GM12872 (cell line): ENCODE measurements at regions not wholly inside any gene's neighbourhood (a gene's known extent, or its start where the extent isn't known, plus 50 kb on each side); places are given as distances from the start of the nearest gene placed in this dataset.

ENCODE experiments used
- TF ChIP-seq, protein P1 (sequence below): IDR thresholded peaks from 3 replicates; pipeline ENCODE4 v1.5.1; 2011; ENCODE audit warnings: low read depth, mild to moderate bottlenecking, low read length, moderate library complexity; ENCODE audit not compliant: insufficient read depth

- TF ChIP-seq, protein P1, sequence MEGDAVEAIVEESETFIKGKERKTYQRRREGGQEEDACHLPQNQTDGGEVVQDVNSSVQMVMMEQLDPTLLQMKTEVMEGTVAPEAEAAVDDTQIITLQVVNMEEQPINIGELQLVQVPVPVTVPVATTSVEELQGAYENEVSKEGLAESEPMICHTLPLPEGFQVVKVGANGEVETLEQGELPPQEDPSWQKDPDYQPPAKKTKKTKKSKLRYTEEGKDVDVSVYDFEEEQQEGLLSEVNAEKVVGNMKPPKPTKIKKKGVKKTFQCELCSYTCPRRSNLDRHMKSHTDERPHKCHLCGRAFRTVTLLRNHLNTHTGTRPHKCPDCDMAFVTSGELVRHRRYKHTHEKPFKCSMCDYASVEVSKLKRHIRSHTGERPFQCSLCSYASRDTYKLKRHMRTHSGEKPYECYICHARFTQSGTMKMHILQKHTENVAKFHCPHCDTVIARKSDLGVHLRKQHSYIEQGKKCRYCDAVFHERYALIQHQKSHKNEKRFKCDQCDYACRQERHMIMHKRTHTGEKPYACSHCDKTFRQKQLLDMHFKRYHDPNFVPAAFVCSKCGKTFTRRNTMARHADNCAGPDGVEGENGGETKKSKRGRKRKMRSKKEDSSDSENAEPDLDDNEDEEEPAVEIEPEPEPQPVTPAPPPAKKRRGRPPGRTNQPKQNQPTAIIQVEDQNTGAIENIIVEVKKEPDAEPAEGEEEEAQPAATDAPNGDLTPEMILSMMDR: no peak
These were observed 141.8 kb upstream of the ZRANB2 start for GRCh38 chr1:71222668-71223067.

- TF ChIP-seq, protein P1: no peak
These were observed 129.9 kb upstream of the ZRANB2 start for GRCh38 chr1:71210718-71211117.

DNA sequence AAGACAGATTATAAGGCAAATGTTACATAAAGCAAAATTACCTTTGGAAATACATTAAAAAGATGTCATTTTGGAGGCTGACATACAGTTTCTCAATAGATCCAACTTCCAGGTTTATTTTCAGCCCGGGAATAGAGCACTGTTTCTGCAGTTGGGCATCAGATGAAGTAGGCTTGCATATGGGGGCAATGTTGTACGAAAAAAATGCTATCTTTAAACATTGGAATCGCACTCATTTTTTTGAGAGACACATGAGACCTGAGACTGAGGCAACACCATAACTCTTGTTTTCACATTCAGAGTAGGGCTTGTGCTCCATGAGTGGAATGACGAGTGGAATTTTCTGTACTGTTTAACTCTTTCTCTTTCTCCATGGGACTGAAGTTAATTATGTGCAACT, 122.4 kb upstream of the ZRANB2 start:
- TF ChIP-seq, protein P1: no peak

DNA sequence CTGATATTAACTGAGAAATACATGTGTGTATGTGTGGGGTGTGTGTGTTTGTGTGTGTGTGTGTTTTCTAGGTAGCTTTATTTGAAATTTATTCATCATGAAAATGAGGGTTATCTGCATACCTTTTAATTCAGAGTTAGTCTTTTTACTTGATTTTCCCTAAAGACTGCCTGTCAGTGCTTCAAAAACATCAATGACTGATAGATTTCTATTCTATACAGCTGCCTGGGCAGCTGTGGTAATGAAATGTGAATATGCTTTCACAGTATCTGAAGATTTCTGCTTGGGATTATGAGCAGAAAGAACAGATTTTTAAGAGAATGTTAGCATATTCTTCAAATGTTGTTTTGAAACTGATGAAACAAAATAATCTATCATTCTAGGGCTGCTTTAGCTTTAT, 119.7 kb upstream of the ZRANB2 start:
- TF ChIP-seq, protein P1: no peak

- TF ChIP-seq, protein P1: no peak
These were observed 115.8 kb upstream of the ZRANB2 start for GRCh38 chr1:71196685-71197084.

- TF ChIP-seq, protein P1: no peak
These were observed 112.3 kb upstream of the ZRANB2 start for GRCh38 chr1:71193153-71193552.

DNA sequence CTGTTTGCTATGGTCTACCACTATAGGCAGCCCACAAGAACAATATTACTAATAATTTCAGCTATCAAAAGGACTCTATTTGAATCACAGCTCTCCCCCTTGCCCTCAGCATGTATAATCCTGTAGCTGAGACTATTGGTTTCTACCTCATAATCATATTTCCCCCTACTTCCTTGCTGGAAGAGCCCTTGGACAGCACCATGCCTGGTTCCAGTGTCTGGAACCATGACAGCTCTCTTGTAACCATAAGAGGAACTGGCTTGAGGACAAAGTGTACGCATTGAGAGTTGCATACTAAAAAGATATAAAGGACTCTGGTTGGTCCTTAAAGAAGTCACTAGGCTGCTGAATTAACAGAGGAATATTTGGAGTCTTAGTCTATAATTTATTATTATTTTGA, 110.7 kb upstream of the ZRANB2 start:
- TF ChIP-seq, protein P1: no peak

- TF ChIP-seq, protein P1: no peak
These were observed 110.0 kb upstream of the ZRANB2 start for GRCh38 chr1:71190843-71191242.
